Mammary epithelial cell (primary cell): ENCODE measurements at regions not wholly inside any gene's neighbourhood (a gene's known extent, or its start where the extent isn't known, plus 50 kb on each side); places are given as distances from the start of the nearest gene placed in this dataset.

Experiments used
- EZH2 ChIP-seq: IDR thresholded peaks from 2 replicates; pipeline ENCODE4 v1.6.1; 2012; ENCODE audit warnings: low read length, inconsistent platforms, borderline replicate concordance
- TF ChIP-seq, protein P1 (sequence below), 2 donors: IDR thresholded peaks in 1 of 2; conservative IDR thresholded peaks in 1 of 2; 2 replicates each; pipeline ENCODE4 v1.5.1; 2011 to 2012; ENCODE audit warnings: inconsistent platforms in 2 of 2, low read length in 2 of 2, mild to moderate bottlenecking in 2 of 2, control low read depth in 1 of 2, low read depth in 1 of 2; ENCODE audit not compliant: insufficient read depth in 1 of 2; ENCODE audit errors: extremely low read depth in 1 of 2

DNA sequence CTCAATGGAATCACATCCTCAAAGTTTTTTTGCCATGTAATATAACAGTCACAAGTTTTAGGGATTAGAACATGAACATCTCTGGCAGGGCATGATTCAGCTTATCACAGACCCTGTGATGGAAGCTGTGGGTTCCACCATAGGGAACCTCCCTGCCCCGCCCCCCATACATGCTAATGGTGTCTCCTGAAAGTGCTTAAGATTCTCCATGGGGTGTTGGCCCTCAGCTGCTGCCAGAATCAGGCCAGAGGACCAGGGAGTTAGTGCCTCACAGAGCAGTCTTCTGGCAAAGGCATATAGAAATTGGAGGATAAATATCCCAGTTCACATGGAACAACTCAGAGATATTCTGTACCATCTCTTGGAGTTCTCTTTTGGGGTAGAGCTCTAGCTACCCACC lies 119.4 kb downstream of the RAB11FIP2 start:
- TF ChIP-seq, protein P1, sequence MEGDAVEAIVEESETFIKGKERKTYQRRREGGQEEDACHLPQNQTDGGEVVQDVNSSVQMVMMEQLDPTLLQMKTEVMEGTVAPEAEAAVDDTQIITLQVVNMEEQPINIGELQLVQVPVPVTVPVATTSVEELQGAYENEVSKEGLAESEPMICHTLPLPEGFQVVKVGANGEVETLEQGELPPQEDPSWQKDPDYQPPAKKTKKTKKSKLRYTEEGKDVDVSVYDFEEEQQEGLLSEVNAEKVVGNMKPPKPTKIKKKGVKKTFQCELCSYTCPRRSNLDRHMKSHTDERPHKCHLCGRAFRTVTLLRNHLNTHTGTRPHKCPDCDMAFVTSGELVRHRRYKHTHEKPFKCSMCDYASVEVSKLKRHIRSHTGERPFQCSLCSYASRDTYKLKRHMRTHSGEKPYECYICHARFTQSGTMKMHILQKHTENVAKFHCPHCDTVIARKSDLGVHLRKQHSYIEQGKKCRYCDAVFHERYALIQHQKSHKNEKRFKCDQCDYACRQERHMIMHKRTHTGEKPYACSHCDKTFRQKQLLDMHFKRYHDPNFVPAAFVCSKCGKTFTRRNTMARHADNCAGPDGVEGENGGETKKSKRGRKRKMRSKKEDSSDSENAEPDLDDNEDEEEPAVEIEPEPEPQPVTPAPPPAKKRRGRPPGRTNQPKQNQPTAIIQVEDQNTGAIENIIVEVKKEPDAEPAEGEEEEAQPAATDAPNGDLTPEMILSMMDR (conservative IDR thresholded peaks at IDR 0.05 in 1 of 2, IDR thresholded peaks at IDR 0.05 in 1 of 2; ENCODE audit: extremely low read depth in 1 of 2, insufficient read depth in 1 of 2, low read depth in 1 of 2, low read length in 2 of 2): no peak
- TF ChIP-seq EZH2: no peak
